ENCODE measurements at regions not wholly inside any gene's neighbourhood (a gene's known extent, or its start where the extent isn't known, plus 50 kb on each side); places are given as distances from the start of the nearest gene placed in this dataset.
A peak's percentile ranks its signal among the peaks of the same experiment; 100 is the strongest.
"Not testable (repeated sequence)": the region's sequence is repeated elsewhere in the genome, so short reads cannot be mapped to it uniquely, and the experiment has no call there.

DNA sequence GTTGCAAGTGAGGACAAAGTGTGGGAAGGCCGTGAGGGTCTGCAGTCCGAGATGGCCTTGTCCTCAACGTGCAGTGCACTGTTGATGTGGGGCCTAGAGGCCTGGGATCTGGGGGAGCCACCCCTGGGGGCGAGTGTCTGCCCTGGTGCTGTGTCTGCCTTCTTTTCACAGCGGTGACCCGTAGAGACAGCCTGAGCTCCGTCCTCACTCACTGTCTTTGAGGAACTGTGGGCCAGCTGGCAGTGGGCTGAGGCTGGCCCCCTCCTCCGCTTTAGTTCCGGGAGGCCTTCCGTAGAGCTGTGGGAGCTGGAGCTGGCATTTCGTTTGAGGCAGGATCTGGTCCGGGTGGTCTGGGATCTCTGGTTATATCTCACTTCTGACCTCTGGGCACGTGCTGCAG is 1370.6 kb downstream of the CDH12 start:
- not testable (repeated sequence) for DNase-seq

DNA sequence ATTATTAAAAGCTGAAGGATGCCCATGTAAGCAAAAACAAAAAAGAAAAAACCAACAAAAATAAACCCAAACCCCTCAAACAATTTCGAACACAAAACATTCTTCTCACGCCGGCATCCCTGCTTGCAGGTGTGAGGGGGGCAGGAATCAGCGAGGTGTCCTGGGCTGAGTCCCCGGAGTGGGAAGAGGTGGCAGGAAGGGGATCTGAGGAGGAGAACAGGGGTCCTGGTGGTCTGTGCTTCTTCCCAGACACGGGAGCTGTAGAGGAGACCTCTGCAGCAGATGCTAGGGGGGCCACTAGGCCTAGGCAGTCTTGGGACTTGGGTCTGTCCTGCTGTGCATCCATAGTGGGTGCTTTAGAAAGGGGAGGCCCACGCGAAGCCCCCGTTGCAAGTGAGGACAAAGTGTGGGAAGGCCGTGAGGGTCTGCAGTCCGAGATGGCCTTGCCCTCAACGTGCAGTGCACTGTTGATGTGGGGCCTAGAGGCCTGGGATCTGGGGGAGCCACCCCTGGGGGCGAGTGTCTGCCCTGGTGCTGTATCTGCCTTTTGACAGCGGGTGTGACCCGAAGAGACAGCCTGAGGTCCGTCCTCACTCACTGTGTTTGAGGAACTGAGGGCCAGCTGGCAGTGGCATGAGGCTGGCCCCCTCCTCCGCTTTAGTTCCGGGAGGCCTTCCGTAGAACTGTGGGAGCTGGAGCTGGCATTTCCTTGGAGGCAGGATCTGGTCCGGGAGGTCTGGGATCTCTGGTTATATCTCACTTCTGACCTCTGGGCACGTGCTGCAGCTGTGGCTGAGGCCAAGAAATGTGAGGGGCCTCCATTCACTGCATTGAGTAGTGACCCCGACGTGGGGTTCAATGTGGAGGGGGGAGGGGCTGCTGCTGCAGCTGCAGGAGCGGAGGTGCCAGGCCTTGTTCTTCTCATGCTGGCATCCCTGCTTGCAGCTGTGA is 1371.5 kb downstream of the CDH12 start:
- DNase-seq, result not testable (repeated sequence)

DNA sequence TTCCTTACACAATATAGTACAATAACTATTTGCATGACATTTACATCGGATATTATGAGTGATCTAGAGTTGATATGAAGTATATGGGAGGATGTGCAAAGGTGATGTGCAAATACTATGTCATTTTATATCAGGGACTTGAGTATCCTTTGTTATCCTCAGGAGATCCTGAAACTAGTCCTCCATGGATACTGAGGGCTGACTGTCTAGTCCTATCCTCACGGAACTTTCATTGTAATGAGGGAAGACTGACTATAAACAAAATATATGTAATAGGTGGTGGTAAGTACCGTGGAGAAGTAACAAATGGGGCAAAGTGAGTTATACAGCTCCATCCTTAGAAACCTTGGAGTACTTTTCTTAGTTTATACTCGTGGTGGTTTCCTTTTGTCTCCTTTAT is 1373.1 kb downstream of the CDH12 start:
- not testable (repeated sequence) for DNase-seq

DNA sequence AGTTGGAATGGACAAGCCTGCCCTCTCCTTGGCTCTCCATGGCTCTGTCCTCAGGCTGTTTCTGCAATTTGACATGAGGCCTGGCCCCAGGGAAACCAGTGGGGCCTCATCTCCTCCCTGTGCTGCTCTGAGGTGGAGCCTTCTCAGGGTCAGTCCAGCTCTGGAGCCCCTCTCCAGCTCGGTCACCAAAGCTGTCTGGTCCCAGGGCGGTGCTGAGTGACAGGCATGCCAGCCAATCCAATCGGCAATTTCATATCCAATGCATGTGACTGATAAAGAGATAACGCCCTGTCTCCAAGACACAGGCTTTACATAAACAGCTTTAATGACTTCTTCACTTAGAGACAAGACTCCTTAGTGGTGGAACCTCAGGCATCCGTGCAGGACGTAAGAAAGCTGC is 1379.2 kb downstream of the CDH12 start:
- DNase-seq, result not testable (repeated sequence)

DNA sequence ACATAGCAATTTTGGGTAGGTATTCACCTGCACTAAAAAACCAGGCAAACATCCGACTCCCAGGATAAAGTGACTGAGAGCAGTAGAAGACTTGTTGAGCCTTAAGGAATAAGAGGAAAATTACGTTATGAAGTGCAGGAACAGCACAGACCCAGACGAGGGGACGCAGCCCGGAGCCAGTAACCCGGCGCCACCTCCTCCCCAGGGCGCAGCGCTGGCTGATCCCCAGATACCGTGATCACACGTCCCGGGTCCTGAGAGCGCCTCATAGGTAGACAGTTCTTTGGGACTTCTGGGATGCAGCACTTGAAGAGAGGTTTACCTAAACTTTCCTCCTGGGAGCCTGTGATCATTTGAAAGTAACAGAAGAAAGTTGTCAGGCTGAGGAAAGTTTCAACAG is 1379.7 kb downstream of the CDH12 start:
- DNase-seq, result not testable (repeated sequence)

DNA sequence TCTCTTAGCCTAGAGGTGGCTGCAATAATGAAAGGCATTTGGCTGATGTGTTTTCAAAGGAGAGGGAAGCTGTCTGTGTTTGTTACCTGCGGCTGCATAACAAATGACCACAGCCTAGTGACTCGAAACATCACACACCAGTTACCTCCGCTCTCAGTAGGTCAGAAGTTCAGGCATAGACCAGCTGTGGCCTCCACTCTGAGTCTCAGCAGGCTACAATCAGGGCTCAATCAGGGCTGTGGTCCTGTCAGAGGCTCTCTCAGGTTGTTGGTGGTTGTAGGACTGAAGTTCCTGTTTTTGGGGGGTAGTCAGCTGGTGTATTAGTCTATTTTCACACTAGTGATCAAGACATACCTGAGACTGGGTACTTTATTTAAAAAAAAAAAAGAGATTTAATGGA is 1381.5 kb downstream of the CDH12 start:
- not testable (repeated sequence) for DNase-seq

DNA sequence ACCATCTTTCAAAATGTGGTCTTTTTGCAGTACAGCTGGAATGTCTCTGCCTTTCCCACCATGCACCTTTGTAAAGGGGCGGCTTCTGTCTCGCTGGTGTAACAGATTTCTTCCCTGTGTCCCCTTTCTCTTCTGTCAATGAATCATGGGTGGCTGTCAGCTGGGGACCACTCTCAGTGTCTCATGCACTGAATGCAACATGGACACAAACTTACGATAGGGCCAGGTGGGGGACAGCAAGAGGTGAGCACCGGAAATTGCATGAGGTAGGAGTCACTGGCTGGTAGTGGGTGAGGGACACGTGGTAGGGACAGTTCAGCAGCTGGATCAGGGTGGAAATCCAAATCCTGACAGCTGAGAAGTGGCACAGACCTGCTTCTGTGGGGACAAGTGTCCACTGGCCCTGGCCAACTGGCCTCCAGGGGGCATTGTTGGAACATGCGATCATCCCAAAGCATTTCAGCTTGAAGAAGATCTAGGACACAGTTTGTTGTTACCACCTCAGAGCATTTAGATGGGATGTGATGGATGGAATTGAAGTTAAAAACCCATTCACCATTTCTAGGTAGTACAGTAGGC is 1383.5 kb downstream of the CDH12 start:
- DNase-seq, result peak; percentile 10

DNA sequence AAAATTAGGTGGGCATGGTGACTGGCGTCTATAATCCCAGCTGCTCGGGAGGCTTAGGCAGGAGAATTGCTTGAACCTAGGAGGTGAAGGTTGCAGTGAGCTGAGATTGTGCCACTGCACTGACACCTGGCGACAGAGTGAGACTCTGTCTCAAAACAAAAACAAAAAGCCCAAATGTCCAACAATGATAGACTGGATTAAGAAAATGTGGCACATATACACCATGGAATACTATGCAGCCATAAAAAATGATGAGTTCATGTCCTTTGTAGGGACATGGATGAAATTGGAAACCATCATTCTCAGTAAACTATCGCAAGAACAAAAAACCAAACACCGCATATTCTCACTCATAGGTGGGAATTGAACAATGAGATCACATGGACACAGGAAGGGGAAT is 1385.6 kb downstream of the CDH12 start:
- DNase-seq, result not testable (repeated sequence)

DNA sequence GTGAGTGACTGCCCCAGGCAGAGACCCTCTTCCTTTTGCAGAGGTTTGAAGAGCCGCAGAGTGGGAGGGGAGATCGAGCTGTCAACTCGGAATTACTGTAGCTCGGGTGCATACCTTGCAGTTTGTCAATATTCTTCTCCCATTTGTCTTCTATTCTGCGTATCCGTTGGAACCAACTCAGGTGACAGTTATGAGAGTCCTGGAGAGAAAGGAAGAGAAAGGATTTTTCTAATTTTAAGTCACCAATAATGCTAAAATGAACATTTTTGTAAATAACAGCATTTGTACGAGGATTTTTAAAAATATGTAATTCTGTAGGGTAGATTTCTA is 1393.4 kb downstream of the CDH12 start:
- not testable (repeated sequence) for DNase-seq

DNA sequence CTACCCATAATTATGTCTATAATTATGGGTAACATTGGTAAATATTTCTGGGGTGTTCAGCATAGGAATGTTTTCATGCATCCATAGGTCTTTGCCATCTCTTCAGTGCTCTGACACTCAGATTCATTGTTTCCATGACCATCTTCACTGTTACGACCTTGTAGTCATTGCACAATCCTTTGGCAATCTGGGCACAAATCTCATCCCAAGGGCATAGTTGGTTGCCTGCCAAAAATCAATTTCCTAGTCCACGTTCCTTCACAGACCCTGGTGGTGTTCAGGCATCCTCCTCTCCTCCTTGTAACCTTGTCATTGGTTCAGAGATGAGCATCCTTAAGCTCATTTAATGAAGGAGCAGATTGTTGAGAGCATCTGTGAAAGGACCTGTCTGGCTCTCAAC is 1400.7 kb downstream of the CDH12 start:
- peak; percentile 18 for DNase-seq

DNA sequence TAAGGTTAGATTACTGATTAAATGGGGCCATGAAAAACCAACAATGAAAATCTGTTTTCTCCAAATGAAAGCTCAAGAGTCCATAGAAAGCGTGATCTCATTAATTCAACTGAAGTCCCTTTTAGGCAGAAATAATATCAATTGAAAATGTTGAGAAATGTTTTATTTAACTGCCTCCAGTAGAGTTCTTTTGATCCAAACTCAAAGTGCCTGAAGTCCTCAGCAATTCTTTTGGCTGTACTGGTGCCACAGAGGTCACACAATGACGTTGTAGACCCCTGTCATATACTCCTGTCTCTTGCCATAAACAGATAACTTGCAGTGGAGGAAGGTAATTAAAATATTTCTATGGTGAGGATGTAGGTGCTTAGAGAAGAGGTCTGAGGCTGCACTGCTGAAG is 1420.5 kb downstream of the CDH12 start:
- DNase-seq, result no peak

DNA sequence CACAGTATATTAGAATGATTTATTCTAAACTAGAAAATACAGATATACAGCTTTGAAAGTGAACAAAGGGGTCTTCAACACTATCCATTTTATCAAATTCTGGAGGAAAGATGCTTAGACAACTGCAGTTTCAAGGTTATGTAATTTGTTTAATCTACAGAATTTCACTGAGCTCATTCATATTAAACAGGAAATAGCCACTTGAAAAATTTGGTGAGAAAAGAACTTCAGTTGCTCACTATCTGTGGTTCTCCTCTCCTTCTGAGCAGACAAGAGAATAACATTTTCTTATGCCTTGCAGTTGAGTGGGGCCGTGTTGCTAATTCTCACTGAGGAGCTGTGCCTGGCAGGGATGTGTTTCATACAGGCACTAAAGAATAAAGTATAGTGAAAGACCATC is 1428.2 kb downstream of the CDH12 start:
- no peak for DNase-seq

DNA sequence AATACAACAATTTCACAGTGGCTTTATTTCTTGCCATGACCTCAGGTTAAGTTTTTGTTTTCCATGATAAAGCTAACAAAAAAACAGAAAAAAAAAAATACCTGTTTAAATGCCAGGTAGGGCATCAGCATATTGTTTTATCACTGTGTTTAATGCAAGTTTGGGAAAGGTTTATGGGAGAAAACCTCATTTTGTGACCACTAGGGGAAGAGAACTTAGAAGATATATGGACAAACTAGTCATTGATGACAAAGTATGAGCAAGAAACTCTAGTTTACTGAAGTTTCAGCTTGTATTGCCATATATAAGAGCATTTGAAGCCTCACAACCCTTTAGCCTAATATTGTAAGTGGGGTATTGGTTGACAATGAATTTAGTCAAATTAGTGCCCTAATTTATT is 1431.4 kb upstream of the CDH18 start:
- DNase-seq, result no peak

DNA sequence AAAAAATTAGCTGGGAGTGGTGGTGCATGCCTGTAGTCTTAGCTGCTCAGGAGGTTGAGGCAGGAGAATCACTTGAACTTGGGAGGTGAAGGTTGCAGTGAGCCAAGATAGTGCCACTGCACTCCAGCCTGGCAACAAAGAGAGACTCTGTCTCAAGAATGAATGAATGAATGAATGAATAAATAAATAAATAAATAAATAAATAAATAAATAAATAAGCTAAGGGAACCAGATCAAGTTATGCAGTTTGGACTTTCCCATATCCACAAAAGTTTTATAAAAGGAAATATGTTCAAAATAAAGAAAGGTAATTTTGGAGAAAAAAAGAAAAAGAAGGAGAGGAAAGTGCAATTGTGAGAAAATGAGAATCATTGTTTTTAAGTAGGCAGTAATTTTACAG is 1414.1 kb upstream of the CDH18 start:
- not testable (repeated sequence) for DNase-seq

DNA sequence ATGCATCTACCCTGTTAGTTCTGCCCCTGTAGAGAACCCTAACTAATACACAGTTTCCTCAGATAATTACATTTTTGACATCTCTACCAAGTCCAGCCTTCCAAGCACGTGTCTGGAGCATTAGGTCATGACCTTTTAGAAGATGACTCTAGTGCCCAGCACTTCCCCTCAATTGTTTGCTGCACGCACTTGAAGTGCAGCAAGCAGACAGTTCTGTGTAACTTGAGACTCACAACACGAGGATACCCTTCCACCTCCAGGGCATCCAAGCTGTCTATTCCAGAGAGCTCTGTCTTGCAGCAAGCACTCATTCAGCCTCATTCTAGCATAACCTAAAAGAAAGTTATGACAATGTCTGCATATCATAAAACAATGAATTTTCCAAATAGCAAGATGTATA is 1410.5 kb upstream of the CDH18 start:
- peak; percentile 68 for DNase-seq

DNA sequence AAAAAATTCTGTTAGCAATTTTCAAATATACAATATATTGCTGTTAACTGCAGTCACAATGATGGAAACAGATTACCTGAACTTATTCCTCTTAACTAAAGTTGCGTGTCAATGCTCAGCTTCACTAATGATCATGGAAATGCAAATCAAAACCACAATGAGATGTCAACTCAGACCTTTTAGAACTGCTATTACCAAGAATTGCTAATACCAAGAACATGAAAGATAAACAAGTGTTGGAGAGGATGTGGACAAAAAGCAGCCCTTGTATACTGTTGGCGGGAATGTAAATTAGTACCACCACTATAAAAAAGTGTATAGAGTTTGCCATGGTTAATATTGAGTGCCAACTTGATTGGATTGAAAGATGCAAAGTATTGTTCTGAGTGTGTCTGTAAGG is 1409.7 kb upstream of the CDH18 start:
- no peak for DNase-seq

DNA sequence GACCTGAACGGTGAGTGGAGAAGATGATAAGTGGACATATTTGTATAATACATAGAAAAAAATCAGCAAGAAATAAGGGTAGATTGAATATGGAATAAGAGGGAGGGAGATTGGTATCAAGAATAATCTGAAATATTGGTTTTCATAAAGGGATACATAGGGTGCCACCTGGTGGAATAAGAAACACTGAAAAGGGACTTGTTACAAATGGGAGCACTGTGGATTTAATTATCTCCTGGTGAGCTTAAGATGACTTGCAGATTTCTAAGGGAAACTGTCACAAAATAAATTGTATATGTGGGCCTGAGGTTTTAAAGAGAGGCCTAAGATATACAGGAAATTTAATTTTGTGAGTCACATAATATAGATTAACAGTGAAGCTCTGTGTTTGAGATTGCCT is 1403.5 kb upstream of the CDH18 start:
- no peak for DNase-seq

DNA sequence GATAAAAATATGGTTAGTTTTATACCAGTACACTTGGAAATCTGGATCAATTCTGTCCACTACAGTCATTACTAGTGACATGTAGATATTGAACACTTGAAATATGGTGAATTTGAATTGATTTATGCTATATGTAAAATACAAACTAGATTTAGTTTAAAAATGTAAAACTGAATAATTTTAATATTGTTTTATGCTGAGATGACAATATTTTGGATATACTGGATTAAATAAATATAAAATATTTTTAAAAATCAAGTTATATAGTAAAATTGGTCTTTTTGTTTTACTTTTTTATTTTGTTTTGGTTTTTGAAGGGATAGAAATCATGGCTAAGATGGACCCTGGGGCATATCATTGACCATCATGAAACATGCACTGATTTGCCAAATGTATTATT is 1372.8 kb upstream of the CDH18 start:
- DNase-seq, result not testable (repeated sequence)

DNA sequence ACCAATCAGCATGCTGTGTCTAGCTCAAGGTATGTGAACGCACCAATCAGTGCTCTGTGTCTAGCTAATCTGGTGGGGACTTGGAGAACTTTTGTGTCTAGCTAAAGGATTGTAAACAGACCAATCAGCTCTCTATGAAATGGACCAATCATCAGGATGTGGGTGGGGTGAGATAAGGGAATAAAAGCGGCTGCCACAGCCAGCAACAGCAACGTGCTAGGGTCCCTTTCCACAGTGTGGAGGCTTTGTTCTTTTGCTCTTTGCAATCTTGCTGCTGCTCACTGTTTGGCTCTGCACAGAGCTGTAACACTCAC is 1353.9 kb upstream of the CDH18 start:
- not testable (repeated sequence) for DNase-seq

DNA sequence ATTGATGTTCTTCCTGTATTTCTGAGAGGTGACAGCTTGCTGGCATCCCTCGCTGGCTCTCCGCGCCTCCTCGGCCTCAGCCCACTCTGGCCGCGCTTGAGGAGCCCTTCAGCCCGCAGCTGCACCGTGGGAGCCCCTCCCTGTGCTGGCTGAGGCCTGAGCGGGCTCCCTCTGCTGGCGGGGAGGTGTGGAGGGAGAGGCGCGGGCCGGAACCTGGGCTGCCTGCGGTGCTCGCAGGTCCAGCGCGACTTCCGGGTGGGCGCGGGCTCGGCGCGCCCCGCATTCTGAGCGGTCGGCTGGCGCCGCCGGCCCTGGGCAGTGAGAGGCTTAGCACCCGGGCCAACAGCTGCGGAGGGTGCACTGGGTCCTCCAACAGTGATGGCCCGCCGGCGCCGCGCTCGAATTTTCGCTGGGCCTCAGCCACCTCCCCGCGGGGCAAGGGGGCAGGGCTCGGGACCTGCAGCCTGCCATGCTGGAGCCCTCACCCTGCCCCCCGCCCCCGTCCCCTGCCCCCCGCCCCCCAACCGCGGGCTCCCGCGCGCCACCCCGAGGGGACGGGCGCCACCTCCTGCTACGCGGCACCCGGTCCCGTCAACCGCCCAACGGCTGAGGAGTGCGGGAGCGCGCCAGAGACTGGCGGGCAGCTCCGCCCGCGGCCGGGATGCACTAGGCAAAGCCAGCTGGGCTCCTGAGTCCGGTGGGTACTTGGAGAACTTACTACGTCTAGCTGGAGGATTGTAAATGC is 1353.4 kb upstream of the CDH18 start:
- not testable (repeated sequence) for DNase-seq

DNA sequence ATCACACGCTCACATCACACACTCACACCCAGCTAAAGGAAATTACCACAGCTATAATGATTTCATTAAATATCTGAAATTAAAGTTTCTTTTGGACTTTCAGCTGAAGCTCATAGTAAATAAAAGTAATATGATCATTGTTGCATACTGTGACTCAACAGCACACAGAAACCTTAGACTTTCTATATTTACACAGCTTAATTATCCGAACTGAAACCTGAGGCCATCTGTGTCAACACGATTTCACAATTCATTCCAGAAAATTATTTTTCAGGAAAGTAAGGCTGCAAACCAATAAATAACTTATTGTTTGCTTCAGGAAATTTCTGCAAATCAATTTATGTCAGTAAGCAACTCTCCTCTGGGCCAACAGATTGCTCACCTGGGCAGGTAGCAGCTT is 1352.2 kb upstream of the CDH18 start:
- DNase-seq, result not testable (repeated sequence)

DNA sequence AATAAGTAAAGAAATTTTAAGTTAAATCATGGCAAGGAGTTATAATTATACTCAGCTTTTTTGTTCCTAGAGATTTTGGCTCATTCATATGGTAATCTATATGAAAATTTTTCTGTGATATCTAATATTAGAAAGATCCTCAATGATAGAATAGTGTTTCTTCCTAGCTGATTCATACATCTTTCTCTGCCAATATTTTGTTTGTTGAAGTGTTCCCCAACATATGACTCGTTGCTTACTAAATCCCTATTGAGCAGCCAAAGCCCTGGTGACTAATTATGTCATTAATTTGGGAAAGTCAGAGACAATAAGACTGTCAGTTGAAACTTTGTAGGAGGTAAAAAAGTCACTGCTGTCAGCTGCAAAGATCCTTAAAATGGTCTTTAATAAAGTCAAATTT is 1348.5 kb upstream of the CDH18 start:
- not testable (repeated sequence) for DNase-seq

DNA sequence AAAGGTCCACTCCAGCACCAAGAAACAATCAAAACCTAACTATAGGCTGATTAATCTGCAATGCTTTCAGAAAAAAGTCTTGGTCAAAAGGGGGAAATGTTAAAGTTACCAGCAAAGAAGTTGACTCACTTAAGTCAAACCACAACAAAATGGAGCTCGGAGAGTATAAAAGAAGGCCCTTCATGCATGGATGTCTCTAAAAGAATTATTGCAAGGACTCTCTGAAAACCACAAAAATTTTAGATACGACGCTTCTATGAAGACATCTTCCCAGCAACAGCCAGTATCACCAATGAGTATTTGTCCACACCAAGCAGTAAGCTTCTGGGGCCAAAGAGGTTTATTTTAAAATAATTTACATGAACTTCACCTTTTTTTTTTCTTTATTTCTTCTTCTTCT is 1327.4 kb upstream of the CDH18 start:
- DNase-seq, result not testable (repeated sequence)

DNA sequence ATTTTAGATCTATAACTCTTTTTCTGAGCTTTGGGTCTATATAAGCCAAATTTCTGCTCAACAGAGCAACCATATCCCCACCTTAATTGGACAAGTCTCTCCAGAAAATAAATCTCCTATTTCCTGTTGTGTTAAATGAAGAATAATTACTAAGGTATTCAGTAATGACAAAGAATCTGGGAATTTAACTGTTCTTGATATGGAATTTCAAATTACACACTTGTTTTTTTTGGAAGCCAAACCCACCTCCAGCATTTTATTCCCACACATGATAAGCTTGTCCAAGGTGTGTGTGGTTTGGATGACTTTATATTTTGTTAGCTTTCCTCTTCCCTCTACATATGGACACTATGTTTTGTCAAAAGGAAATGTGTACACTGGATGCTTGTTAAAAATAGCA is 1313.2 kb upstream of the CDH18 start:
- DNase-seq, result not testable (repeated sequence)

Data from NCI-H524 treated with DMSO at 0.1 percent for 48 hours (cell line).